Neuronal stem cell (in vitro differentiated cells): ENCODE measurements at regions not wholly inside any gene's neighbourhood (a gene's known extent, or its start where the extent isn't known, plus 50 kb on each side); places are given as distances from the start of the nearest gene placed in this dataset.

Source experiments
- DNase-seq: peaks from one replicate; pipeline ENCODE4 v3.0.0-alpha.2; 2013; ENCODE audit warnings: low spot score
- H2AFZ ChIP-seq: one replicate; pipeline ENCODE4 v1.6.1; 2013; ENCODE audit warnings: mild to moderate bottlenecking, low read length, inconsistent platforms
- H2AK5ac ChIP-seq: 2 replicates; pipeline ENCODE4 v1.6.1; 2013; ENCODE audit warnings: low read depth, mild to moderate bottlenecking, inconsistent platforms, low read length, moderate library complexity, mixed read lengths
- H2BK120ac ChIP-seq: 2 replicates; pipeline ENCODE4 v1.6.1; 2013; ENCODE audit warnings: low read depth, mild to moderate bottlenecking, inconsistent platforms, low read length, moderate library complexity, mixed read lengths
- H2BK12ac ChIP-seq: one replicate; pipeline ENCODE4 v1.6.1; 2013; ENCODE audit warnings: low read length, inconsistent platforms
- H2BK15ac ChIP-seq: 2 replicates; pipeline ENCODE4 v1.6.1; 2013; ENCODE audit warnings: mild to moderate bottlenecking, low read length, inconsistent platforms, mixed read lengths
- H2BK5ac ChIP-seq: one replicate; pipeline ENCODE4 v1.6.1; 2013; ENCODE audit warnings: inconsistent platforms, mild to moderate bottlenecking, low read length, moderate library complexity
- H3K14ac ChIP-seq: one replicate; pipeline ENCODE4 v1.6.1; 2013; ENCODE audit warnings: low read length, inconsistent platforms
- H3K18ac ChIP-seq: 2 replicates; pipeline ENCODE4 v1.6.1; 2013; ENCODE audit warnings: low read length, inconsistent platforms
- H3K23ac ChIP-seq: 2 replicates; pipeline ENCODE4 v1.6.1; 2013; ENCODE audit warnings: low read depth, mild to moderate bottlenecking, mixed read lengths, low read length, inconsistent platforms; ENCODE audit not compliant: poor library complexity
- H3K27ac ChIP-seq: replicated peaks from 3 replicates; pipeline ENCODE4 v1.5.1; 2013; ENCODE audit warnings: low read length, inconsistent platforms
- H3K27me3 ChIP-seq, 3 experiments: 2 replicates each; pipeline ENCODE4 v1.6.1; 2013; ENCODE audit warnings: low read length in 3 of 3, mild to moderate bottlenecking in 2 of 3, inconsistent platforms in 1 of 3, low read depth in 1 of 3, mixed read lengths in 1 of 3, moderate library complexity in 1 of 3; ENCODE audit not compliant: control insufficient read depth in 3 of 3, insufficient read depth in 3 of 3
- H3K36me3 ChIP-seq, 2 donors: replicated peaks in 1 of 2; 2 replicates each; pipeline ENCODE4 v1.6.1; 2013; ENCODE audit warnings: low read length in 2 of 2; ENCODE audit not compliant: control insufficient read depth in 2 of 2, insufficient read depth in 2 of 2
- H3K4ac ChIP-seq: 2 replicates; pipeline ENCODE4 v1.6.1; 2013; ENCODE audit warnings: inconsistent platforms, mild to moderate bottlenecking, low read length, moderate library complexity
- H3K4me1 ChIP-seq, 2 donors: 1 replicate in 1 of 2; 2 replicates in 1 of 2; pipeline ENCODE4 v1.6.1; 2013; ENCODE audit warnings: low read length in 2 of 2, low read depth in 1 of 2; ENCODE audit not compliant: control insufficient read depth in 2 of 2, insufficient read depth in 1 of 2
- H3K4me2 ChIP-seq: one replicate; pipeline ENCODE4 v1.6.1; 2013; ENCODE audit warnings: mild to moderate bottlenecking, low read length, inconsistent platforms; ENCODE audit not compliant: insufficient read depth, poor library complexity, severe bottlenecking
- H3K4me3 ChIP-seq, 2 donors: 2 replicates each; pipeline ENCODE4 v1.5.1; 2013; ENCODE audit warnings: low read length in 2 of 2, mild to moderate bottlenecking in 2 of 2, inconsistent platforms in 1 of 2, moderate library complexity in 1 of 2
- H3K79me1 ChIP-seq: one replicate; pipeline ENCODE4 v1.6.1; 2013; ENCODE audit warnings: low read depth, mild to moderate bottlenecking, inconsistent platforms, low read length, moderate library complexity
- H3K9ac ChIP-seq: one replicate; pipeline ENCODE4 v1.6.1; 2013; ENCODE audit warnings: mild to moderate bottlenecking, low read depth, low read length, inconsistent platforms; ENCODE audit not compliant: poor library complexity
- H3K9me3 ChIP-seq, 2 donors: replicated peaks in 1 of 2; 2 replicates each; pipeline versions ENCODE3 to v1.6.1; 2013; ENCODE audit warnings: low read length in 2 of 2, mild to moderate bottlenecking in 2 of 2, inconsistent platforms in 1 of 2, low read depth in 1 of 2, mixed read lengths in 1 of 2, moderate library complexity in 1 of 2; ENCODE audit not compliant: control insufficient read depth in 2 of 2, insufficient read depth in 1 of 2
- H4K8ac ChIP-seq: one replicate; pipeline ENCODE4 v1.6.1; 2013; ENCODE audit warnings: low read depth, mild to moderate bottlenecking, inconsistent platforms, low read length, moderate library complexity
- H4K91ac ChIP-seq: one replicate; pipeline ENCODE4 v1.6.1; 2013; ENCODE audit warnings: low read length, low read depth, mild to moderate bottlenecking, inconsistent platforms; ENCODE audit not compliant: poor library complexity
- WGBS, 2 donors: extraction: QIAGEN DNeasy Blood & Tissue Kit; methylation state at CpG; one replicate each; pipeline ENCODE4 v1.1.7; 2013; ENCODE audit warnings: missing lambda C conversion rate in 2 of 2, mixed read lengths in 1 of 2; ENCODE audit not compliant: insufficient read length in 2 of 2, insufficient replicate concordance in 1 of 2; ENCODE audit errors: extremely low coverage in 2 of 2; 5-methylcytosine and 5-hydroxymethylcytosine counted together

DNA sequence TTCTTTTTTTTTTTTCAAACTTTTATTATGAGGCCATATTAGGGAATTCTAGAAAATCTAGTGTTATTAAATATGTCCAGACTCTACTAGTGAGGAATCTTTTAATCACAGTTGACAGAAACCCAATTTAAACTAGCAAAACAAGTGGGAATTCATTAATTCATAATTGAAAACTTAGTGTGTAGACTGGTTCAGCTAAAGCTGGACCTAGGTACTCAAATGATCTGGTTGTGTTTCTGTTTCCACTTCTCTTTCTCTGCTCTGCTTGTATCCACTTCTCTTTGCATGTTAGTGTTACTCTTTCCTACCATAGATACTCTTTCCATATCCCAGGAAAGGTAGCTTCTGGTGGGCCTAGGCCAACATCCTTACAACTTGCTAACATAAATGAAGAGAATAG is 81.2 kb upstream of the HIVEP3 start:
- Histone ChIP-seq H3K9me3 (no peaks in the 10 kb centered on the region), H3K27ac (no peak overlapping the region), H2BK5ac (no peak overlapping the region), H2BK12ac (no peak overlapping the region), H3K27me3 (no peaks in the 10 kb centered on the region), H4K8ac (no peak overlapping the region), H3K23ac (no peak overlapping the region), H3K14ac (no peak overlapping the region), H3K4ac (no peak overlapping the region), H2BK15ac (no peak overlapping the region), H3K18ac (no peak overlapping the region), H3K9ac (no peak overlapping the region), H3K4me3 (no peak overlapping the region), H2BK120ac (no peak overlapping the region), H3K4me1 (no peaks in the 10 kb centered on the region), H3K36me3 (no peaks in the 10 kb centered on the region), H2AFZ (no peak overlapping the region), H3K4me2 (no peak overlapping the region), H4K91ac (no peak overlapping the region), H3K79me1 (no peaks in the 10 kb centered on the region), H2AK5ac (no peak overlapping the region)
- no peak for DNase-seq

DNA sequence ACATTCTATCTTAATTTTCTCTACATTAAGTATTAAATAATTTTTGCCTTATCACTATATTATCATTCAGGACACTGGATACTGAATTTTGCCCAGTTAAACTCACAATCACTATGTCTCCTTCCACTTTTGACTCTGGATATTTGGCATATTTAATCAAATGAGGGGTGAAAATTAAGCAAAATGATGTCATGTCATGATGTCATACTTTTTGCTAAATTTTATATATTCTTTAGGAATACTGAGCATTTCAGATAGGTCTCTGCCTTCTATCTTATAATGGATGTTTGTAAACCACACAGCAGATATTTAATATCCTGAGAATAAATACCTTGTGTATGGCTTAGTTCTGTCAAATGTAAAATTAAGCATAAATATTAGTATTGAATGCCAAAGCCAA is 79.5 kb upstream of the HIVEP3 start:
- H2BK120ac ChIP-seq: no peak overlapping the region
- H3K27ac ChIP-seq: no peak overlapping the region
- no peak overlapping the region for H2AK5ac ChIP-seq
- H2BK15ac ChIP-seq: no peak overlapping the region
- H3K23ac ChIP-seq: no peak overlapping the region
- no peaks in the 10 kb centered on the region for H3K36me3 ChIP-seq
- H3K4me1 ChIP-seq: no peaks in the 10 kb centered on the region
- H3K4me2 ChIP-seq: no peak overlapping the region
- no peak overlapping the region for H2AFZ ChIP-seq
- no peak overlapping the region for H3K18ac ChIP-seq
- no peak for DNase-seq
- no peak overlapping the region for H3K14ac ChIP-seq
- H4K8ac ChIP-seq: no peak overlapping the region
- H3K27me3 ChIP-seq: no peaks in the 10 kb centered on the region
- no peak overlapping the region for H3K9ac ChIP-seq
- no peak overlapping the region for H3K4me3 ChIP-seq
- no peaks in the 10 kb centered on the region for H3K79me1 ChIP-seq
- H2BK12ac ChIP-seq: no peak overlapping the region
- H3K4ac ChIP-seq: no peak overlapping the region
- no peak overlapping the region for H2BK5ac ChIP-seq
- no peaks in the 10 kb centered on the region for H3K9me3 ChIP-seq
- no peak overlapping the region for H4K91ac ChIP-seq

DNA sequence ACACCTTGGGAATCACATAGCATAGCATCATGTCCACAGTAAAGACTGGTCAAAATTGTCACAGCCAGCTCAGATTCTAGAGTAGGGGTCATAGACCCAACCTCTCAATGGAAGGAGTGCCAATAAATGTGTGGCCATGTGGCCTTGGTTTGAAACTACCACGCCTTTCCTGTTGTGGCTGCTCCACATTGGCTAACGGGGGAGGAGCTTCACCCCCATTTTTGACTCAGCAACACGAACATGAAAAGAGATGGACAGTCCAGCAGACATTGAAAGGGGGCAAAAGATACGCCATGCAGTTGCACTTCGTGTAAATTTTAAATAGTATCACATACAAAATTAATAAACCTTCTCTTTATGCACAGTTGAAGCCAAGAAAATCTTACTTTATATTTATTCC is 78.4 kb upstream of the HIVEP3 start:
- Histone ChIP-seq H3K9me3 (no peaks in the 10 kb centered on the region), H4K8ac (no peak overlapping the region), H3K14ac (no peak overlapping the region), H2BK5ac (no peak overlapping the region), H3K4ac (no peak overlapping the region), H4K91ac (no peak overlapping the region), H3K4me2 (no peak overlapping the region), H2AK5ac (no peak overlapping the region), H2AFZ (no peak overlapping the region), H3K27me3 (no peaks in the 10 kb centered on the region), H2BK120ac (no peak overlapping the region), H3K4me1 (no peaks in the 10 kb centered on the region), H3K36me3 (no peaks in the 10 kb centered on the region), H3K9ac (no peak overlapping the region), H3K4me3 (no peak overlapping the region), H3K79me1 (no peaks in the 10 kb centered on the region), H3K27ac (no peak overlapping the region), H3K18ac (no peak overlapping the region), H2BK15ac (no peak overlapping the region), H2BK12ac (no peak overlapping the region), H3K23ac (no peak overlapping the region)
- WGBS, 2 donors: no CpG with 5 or more reads among the region's 5 CpGs
- DNase-seq: no peak

GRCh38 chr1:41995441-41996130 is 76.9 kb upstream of the HIVEP3 start:
- Histone ChIP-seq H3K27ac (no peak overlapping the region), H2BK15ac (no peak overlapping the region), H3K9me3 (no peaks in the 10 kb centered on the region), H3K27me3 (no peaks in the 10 kb centered on the region), H2BK120ac (no peak overlapping the region), H4K8ac (no peak overlapping the region), H3K4me2 (no peak overlapping the region), H3K4me3 (no peak overlapping the region), H2BK5ac (no peak overlapping the region), H3K4me1 (no peaks in the 10 kb centered on the region), H3K9ac (no peak overlapping the region), H4K91ac (no peak overlapping the region), H3K18ac (no peak overlapping the region), H3K36me3 (no peaks in the 10 kb centered on the region), H2AK5ac (no peak overlapping the region), H3K4ac (no peak overlapping the region), H2BK12ac (no peak overlapping the region), H2AFZ (no peak overlapping the region), H3K79me1 (no peaks in the 10 kb centered on the region), H3K14ac (no peak overlapping the region), H3K23ac (no peak overlapping the region)
- DNase-seq: no peak
- WGBS, 2 donors: no CpG with 5 or more reads among the region's 1 CpG
